Forelimb muscle (tissue), 1 donor: ENCODE measurements at regions not wholly inside any gene's neighbourhood (a gene's known extent, or its start where the extent isn't known, plus 50 kb on each side); places are given as distances from the start of the nearest gene placed in this dataset.
"Not testable (repeated sequence)": the region's sequence is repeated elsewhere in the genome, so short reads cannot be mapped to it uniquely, and the experiment has no call there.

Source experiments
- DNase-seq: peaks from one replicate; pipeline ENCODE4 v3.0.0-alpha.2; 2013; ENCODE audit warnings: low read depth

DNA sequence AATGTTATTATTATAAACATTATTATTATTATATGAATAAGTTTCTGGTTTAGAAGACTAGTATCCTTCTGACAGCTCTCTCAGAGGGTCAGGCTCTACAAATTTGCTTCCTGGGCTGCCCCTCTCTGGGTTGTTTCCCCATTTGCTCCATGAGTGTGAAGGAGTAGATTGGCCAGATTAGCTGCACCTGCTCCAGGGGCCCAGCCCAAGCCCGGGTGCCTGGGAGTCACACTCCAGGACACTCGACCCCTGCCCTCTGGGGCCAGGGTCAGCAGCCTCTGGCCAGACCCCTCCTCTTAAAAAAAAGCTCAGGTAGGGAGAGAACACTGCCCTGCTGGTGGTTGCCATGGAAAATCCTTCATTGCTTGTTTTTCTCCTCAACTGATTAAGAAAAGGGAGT lies 169.0 kb upstream of the FOXD4L5 start:
- DNase-seq, result not testable (repeated sequence)

DNA sequence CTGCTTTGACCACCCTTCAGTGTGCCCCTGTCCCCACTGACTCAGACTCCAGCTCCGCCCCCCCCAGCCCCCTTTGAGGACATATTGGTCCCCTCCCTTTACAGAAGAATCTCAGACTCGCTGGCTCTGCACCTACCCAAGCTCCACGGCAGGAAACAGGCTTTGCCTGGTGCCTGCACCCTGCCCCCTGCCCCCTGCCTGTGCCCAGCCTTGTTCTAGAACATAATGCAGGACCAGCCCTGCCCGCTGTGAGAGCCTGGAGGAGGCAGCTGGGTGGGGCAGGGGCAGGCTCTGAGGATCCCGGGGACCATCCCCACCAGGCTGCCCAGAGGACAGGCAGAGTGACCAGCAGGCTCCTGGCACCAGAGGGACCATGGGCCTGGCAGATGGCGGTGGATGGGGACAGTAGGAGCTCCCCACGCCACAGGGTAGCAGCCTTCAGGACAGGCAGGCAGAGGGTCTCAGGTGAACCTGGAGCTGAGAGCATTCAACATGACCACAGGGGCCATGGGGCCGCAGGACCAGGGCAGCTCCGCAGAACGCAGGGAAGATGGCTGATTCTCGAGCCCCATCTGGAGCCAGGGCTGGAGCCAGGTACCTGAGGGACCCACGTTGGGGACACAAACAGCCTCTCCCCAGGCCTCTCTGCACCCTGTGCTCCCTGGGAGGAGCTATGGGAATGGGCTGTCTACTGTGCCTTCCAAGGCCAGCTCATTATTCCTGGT lies 165.0 kb upstream of the FOXD4L5 start:
- DNase-seq, result not testable (repeated sequence)

DNA sequence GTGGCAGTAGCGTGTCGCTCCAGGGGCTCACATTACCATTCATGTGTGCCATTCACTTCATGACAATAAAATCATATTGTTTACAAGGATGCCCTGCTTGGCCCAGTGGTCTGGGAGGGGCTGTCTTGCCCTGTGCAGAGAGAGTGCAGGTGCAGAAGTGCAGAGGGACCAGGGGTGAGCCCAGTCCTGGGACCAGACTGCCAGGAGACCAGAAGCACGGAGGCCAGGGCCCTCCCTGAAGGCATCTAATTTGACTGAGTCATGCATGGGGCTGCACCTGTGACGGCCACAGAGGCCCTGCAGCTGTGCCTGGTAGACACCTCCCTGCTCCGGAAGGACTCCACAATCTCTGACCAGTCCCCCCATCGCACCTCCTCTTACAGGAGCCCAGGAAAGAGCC lies 164.4 kb upstream of the FOXD4L5 start:
- no peak for DNase-seq

DNA sequence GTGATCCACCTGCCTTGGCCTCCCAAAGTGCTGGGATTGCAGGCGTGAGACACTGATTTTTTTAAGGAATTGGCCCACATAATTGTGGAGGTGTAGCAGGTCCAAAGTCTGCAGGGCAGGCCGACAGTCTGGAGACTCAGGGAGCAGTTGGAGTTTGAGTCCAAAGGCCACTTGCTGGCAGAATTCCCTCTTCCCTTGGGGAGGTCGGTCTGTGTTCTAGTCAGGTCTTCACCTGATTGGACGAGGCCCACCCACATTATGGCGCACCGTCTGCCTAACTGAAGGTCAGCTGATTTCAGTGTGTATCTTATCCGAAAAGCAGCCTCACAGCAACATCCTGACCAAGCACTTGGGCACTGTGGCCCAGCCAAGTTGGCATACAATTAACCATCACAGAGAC lies 162.1 kb upstream of the FOXD4L5 start:
- DNase-seq, result not testable (repeated sequence)

DNA sequence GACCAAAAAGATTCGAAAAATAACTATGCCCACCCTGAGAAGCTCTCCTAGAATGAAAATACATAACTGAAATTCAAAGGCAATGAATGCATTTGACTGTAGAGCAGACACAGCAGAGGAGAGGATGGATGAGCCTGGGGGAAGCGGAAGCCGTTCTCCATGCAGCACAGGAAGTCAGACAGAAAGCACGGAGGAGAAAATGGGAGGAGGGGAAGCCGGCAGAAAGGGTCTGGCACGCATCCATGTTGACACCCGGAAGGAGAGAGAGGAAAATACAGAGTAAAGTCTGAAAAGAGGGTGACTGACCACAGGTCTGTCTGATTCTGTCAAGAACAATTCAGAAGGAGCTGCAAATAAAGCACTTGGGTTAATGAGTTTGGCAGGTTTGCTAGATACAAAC lies 161.0 kb upstream of the FOXD4L5 start:
- not testable (repeated sequence) for DNase-seq

DNA sequence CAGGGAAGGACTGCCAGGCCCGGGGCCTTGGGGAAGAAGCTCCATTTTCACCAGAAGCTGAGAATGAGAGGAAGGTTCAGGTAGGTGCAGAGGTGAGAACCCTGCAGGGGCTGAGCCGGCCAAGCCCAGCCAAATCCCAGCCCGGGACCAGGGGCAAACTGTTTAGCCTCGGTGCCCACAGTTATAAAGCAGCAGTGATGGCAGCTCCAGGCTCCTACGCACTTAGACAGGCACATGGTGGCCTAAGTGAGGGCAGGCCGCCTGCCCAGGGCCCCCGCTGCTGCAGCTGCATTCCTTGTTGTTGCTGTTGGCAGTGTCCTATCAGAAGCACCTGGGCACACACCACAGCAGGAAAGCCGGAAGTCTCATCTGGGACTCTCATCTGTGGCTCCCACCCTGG lies 159.9 kb upstream of the FOXD4L5 start:
- DNase-seq, result no peak

DNA sequence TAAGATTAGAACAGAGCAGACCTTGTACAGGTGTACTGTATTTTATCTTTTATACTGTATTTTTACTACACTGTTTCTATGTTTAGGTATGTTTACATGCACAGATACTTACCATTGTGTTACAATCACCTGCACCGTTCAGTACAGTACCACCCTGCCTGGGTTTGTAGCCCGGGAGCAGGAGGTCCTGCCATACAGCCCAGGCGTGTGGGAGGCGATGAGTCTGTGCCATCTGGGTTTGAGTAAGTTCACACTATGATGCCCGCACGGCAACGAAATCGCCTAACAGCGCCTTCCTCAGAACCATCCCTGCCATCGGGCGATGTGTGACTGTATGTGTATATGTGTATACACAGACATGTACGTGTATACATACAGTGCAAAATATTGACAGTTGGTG lies 157.1 kb upstream of the FOXD4L5 start:
- not testable (repeated sequence) for DNase-seq

DNA sequence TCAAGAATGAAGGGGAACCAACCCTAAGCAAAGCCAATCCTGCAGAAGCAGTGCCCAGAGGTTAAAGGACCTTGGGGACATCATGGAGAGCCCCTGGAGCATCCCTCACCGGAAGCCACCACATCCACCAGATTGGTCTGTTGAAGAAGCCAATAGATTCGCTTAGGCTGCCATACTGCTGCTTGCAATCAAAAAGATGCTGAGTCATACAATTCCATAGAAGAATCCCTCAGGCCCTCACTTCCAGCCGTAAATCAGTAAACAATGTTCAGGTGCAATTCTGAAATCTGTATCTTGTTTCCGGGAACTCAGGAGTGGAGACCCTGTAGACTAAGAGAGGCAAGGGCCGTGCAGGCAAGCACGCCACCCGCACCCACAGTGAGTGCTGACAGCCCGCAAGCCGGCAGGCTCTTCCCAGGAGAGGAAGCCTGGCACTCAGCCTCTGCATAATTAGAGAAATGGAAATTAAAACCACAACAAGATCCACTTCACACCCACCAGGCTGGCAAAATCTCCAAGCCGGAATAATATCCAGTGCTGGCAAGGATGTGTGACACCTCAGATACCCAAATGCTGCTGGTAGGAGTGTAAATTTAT lies 156.4 kb upstream of the FOXD4L5 start:
- not testable (repeated sequence) for DNase-seq

DNA sequence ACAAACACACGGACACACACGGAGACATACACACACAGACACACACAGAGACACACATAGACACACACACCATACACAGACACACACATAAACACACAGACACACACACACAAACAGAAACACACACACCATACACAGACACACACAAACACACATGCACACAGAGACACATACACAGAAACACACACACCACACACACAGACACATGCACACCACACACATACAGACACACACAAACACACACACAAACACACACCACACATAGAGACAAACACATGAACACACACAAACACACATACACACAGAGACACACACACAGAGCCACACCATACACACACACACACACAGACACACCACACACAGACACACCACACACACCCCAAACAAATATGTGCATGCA lies 152.7 kb upstream of the FOXD4L5 start:
- no peak for DNase-seq

DNA sequence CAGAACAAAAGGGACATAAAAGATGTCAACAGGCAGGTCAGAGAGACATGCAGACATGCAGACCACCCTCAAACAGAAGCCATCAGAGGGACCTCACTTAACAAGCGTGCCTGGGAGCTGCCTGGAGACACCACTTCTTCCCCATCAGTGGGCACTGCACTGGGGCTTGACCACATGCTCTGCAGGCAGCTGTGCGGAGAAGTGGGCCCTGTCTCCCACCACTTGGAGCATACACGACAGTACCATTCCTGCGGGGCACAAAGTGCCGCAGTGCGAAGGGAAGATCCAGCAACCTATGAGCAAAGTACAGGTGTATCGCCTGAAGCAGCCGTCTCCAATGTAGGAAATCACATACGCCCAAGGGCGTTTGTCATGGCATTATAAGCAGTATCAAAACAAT lies 150.5 kb upstream of the FOXD4L5 start:
- no peak for DNase-seq

DNA sequence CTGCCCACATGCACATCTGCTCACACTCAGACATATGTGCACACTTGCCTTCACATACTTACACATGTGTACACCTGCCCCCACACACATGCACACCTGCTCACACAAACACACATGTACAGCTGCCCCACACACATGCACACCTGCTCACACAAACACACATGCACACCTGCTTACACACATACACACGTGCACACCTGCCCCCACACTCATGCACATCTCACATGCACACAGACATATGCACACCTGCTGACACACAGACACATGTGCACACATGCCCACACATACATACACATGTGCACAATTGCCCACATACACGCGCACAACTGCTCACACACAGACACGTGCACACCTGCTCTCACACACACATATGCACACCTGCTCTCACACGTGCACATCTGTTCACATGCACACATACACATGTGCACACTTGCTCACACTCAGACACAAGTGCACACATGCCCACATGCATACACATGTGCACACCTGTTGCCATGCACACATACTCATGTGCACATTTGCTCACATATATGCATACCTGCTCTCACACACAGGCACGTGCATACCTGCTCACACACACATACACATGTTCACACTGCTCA lies 147.8 kb upstream of the FOXD4L5 start:
- DNase-seq, result no peak

DNA sequence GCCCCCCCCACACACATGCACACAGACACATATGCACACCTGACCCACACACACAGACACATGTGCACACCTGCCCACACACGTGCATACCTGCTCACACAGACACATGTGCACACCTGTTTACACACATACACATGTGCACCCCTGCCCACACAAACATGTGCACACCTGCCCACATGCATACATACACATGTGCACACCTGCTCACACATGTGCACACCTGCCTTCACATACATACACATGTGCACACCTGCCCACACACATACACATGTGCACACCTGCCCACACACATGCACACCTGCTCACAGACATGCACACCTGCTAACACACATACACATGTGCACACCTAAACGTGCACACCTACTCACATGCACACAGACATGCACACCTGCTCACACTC lies 147.0 kb upstream of the FOXD4L5 start:
- no peak for DNase-seq

DNA sequence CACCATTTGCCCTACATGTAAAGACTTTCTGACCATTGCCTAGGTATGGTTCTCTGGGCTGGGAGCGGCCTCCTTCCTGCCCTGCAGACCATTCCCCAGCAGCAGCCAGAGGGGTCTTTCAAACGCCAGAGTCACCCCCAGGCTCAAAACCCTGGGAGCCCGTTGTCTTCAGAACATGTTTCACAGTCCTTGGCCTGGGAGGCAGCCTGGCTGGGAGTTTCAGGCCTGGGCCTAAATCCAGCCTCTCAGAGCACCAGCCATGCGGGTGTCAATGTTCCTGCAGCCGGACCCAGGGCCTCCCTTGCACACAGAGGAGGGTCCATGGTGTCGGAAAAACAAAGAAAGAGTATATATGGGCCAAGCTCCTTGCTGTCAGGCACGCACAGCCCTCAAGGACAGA lies 145.2 kb upstream of the FOXD4L5 start:
- no peak for DNase-seq

DNA sequence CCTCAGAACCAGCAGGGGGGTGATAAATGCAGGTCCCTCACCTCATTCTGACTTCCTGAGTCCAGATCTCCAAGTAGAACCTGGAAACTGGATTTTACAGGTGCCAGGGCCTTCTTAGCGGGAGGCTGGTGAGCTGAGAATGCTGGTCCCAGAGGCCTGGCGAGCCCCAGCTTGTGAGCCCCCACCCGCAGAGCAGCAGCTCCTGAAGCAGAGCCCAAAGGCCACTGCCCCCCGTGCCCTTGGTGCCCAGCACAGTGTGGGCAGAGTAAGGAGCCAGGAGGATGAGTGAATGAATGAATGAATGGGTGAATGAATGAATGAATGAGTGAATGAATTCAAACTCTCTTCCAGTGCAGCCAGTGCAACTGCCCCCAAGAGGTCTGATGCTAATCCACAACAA lies 142.4 kb upstream of the FOXD4L5 start:
- DNase-seq, result not testable (repeated sequence)

DNA sequence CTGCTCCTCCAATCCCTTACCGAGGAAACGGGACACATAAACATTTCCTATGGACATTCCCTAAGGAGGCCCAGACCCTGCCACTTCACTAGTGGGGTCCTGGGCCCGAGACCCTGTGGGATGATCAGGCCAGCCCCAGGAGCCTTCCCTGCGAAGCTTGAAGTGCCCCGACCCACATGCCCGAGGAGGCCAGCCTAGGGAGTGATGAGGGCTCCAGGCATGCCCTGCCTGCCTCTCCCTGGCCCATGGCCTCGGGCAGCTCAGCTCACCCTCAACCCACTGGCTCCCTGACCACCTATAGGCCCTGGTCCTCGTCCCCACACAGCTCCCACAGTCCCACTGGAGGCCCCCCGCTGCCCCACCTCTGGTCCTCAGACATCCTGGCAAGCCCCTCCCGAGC lies 141.8 kb upstream of the FOXD4L5 start:
- DNase-seq, result not testable (repeated sequence)

DNA sequence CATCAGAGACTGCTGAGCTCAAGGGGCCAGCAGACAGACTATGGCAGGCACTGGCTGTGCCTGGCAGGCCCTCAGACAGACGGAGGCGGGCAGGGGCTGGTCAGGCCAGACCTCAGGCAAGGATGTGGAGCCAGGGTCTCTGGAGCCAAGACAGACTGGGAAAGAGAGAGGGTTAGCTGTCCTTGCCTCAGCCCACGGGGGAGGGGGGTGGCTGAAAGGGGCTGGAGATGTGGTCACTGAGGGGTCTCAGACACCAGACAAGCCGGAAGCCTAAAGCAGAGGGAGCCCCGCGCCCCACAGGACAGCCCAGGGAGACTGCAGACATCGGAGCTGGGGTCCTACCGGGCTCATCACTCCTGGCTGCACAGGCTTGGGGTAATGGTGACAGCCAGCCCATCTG lies 141.2 kb upstream of the FOXD4L5 start:
- no peak for DNase-seq

DNA sequence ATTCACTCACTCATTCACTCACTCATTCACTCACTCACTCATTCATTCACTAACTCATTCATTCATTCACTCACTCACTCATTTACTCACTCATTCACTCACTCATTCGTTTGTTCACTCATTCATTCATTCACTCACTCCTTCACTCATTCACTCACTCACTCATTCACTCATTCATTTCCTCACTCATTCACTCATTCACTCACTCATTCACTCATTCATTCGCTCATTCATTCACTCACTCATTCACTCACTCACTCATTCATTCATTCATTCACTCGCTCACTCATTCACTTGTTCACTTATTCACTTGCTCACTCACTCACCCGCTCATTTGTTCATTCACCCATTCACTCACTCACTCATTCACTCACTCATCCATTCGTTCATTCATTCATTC lies 140.2 kb upstream of the FOXD4L5 start:
- DNase-seq, result not testable (repeated sequence)

DNA sequence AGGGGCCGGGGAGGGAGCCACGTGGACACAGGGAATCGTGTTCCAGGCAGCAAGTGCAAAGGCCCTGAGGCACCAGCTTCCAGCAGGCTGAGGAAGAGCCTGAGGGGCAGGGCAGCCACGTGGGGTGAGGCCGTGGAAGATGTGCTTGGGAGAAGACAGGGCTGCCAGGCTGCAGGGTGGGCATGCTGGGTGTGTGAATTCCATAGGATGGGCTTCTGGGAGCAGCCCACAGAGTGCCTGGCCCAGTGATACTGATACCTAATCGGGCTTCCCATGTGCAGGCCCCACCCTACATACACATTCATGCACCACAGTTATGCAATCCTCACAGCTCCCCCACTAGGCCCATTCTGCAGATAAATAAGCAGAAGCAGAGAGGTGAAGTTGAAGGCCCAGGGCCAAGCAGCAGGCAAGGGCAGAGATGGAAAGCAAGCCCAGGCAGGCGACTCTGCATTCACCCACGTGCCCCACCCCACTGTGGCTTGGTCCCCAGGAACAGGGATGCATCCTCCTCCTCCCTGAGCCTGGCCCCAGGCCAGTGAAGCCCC lies 139.5 kb upstream of the FOXD4L5 start:
- DNase-seq, result not testable (repeated sequence)

DNA sequence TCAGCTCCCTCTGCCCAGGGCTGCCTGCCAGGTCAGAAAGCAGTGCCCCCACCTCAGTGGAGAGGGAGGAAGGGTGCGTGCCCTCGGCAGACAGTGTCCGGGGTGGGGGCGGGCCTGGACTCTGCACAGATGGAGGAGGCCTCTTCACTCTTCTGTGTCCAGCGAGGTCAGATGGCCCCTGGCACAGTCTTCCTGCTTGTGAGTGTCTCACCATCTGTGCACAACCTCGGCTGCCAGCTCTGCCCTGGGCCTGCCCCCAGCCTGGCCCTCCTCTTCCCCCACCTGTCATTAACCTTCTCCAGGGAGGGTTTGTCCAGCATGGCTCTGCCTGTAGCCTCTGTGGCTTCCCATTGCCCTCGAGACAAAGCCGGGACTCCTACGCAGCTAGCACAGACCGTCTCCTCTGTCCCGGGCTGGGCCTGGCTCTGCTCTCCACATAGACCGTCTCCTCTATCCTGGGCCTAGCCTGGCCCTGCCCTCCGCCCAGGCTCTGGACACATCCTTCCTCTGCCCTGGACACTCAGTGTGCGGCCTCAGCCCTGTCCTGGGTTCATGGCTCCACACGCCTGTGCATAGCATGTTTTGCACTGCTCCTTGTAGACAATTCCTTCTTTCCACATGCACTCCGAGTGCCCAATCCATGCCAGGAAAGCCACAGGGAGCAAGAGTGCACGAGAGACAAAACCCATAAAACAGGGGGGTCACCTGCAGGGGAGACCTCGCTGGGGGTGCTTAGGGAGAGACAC lies 138.9 kb upstream of the FOXD4L5 start:
- DNase-seq, result not testable (repeated sequence)

DNA sequence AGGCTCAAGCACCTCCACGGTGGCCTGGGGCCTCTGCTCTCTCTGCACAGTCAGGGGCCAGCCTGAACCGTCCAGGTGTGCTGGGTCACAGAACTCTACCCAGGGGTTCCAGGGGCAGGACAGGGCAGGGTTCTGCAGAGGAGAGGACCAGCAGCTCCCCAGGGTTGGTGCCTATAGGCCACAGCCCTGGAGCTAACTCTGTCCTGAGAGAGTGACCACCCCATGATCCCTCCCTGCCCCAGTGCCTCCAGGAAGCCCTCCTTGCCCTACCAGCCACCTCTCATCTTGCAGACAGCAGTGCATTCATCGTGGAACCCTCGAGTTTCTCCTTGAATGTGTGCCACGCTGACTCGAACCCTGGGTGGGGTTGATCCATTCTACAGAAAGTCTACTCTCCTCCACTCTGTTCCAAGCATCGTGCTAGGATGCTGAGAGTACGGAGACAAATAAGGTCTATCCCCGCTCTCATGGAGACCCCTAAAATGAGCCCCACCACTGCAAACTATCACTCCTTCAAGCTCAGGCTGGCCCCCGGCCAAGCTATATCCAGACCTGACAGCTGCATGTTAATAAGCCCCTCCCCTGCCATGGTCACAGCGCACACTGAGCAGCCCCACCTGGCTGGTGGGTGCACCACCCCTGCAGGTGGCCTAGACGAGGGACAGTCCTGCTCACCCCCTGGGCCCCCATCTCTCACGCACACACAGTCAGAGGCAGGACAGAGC lies 138.1 kb upstream of the FOXD4L5 start:
- DNase-seq, result not testable (repeated sequence)

DNA sequence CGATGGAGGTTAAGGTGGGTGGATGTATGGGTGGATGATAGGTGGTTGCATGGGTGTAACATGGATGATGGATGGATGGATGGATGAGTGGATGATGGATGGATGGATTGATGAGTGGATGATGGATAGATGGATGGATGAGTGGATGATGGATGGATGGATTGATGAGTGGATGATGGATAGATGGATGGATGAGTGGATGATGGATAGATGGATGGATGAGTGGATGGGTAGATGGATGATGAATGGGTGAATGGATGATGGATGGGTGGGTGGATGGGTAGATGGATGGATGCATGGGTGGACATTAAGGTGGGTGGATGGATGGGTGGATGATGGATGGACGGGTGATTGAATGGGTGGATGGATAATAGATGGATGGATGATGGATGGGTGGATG lies 136.5 kb upstream of the FOXD4L5 start:
- not testable (repeated sequence) for DNase-seq

DNA sequence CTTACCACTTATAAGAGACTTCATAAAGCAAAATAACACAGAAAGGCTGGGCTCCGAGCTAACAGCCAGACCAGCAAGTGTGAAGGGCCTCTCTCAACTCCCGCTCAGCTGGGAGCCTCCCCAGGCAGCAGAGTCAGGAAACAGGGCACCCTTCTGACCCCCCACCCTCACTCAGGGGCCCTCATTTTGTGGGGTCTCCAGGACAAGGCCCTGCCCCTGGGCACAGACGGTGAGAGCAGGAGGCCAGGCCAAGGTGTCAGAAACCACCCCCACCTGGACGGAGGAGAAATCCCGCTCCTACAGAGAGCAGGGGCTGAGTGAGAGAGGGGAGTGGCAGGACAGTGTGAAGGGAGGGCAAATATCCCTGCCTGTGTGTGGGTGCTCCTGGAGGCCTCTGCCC lies 135.8 kb upstream of the FOXD4L5 start:
- DNase-seq, result no peak
